Ammon's horn (tissue), 1 donor: ENCODE measurements at regions not wholly inside any gene's neighbourhood (a gene's known extent, or its start where the extent isn't known, plus 50 kb on each side); places are given as distances from the start of the nearest gene placed in this dataset.
"Not testable (repeated sequence)": the region's sequence is repeated elsewhere in the genome, so short reads cannot be mapped to it uniquely, and the experiment has no call there.

Experiments used
- DNase-seq: peaks from one replicate; pipeline ENCODE4 v3.0.0-alpha.2; 2016; ENCODE audit warnings: low spot score

GRCh38 chr2:147017951-147018645 is 826.7 kb upstream of the ACVR2A start:
- DNase-seq: no peak

- no peak for DNase-seq
Observed at GRCh38 chr2:147016181-147016580, 828.6 kb upstream of the ACVR2A start.

- DNase-seq: no peak
Observed at GRCh38 chr2:147015591-147015990, 829.2 kb upstream of the ACVR2A start.

DNA sequence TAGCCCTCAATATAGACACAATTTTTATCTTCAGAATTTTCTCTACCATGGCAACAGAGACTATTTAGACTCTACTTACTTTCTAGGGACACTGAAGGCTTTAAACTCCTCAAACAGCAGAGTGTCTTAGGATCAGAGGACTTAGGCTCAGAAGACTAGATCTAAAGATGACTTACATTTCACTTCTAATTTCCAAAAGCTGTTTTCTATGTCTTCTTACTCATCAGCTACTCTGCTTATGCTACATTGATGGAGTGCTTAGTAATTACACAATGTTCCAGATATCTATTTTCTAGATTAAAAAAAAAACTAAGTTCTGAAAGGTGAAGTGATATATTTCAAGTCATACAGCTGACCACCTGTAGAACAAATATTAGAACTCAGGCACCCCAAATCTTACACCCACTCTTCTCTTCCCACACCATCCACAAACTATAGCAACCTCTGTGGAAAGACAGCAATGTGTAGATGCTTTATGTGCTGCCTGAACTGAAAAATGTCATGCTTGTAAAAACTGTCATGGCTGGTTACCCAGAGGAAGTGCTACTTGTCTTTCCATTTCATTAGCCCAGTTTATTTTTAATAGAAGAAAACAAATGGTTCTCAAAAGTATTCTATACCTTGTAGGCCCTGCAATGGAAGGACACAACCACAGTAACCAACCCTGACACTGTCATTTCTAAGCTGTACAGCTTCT is 831.0 kb upstream of the ACVR2A start:
- no peak for DNase-seq

- DNase-seq: no peak
Observed at GRCh38 chr2:147008481-147008880, 836.3 kb upstream of the ACVR2A start.

DNA sequence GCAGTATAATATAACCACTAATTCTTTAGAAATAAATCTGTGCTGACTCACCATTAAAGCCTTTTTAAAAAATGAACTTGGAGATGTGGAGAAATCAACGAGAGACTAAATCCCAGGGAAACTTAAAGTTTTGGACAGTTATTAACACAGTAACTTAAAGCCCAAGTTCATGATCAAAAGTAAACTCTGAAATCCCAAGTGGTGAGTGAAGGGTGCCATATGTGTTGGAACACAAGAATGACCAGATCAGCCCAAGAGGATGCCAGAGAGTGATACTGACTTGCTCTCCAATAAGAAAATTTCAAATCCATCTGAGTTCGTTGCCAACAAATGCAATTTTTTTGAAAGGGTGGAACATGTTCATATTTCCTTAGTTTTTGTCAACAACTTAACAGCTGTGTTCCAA is 838.1 kb upstream of the ACVR2A start:
- no peak for DNase-seq

GRCh38 chr2:147003081-147003480 is 841.7 kb upstream of the ACVR2A start:
- no peak for DNase-seq

DNA sequence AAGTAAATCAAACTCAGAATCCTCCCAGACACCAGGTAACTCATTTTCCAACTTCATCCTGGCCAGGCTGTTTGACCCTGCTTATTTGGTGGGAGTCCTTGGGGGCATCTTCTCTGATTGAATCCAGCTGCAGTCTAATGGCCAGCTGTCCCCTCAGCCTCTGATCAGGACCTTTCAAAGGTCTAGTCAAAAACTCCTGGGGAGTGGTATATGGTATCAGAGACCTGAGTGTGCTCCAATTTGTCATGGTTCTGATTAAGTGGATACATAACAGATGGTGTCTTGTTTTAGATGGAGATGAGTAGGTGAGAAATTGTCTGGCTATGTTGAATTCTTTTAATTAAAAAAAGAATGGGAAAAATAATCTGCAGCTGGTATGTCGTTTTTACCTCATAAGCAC is 842.6 kb upstream of the ACVR2A start:
- DNase-seq: no peak

DNA sequence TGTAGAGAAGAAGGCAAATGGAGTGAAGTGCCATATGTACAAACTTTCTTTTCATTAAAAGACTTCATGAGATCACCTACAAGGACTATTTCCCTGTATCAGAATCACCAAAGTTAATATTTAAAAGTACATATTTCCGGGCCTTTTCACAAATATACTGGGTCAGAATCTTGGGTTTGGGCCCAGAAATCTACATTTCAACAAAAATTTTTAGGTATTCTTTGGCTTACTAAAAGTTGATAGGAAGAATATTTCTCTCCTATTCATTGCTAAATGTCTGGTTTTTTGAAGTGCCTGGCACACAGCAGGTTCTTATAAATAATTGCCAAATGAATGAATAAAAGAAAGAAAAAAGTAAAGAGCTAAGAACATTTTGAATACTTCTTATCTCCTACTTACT is 843.8 kb upstream of the ACVR2A start:
- DNase-seq: no peak

DNA sequence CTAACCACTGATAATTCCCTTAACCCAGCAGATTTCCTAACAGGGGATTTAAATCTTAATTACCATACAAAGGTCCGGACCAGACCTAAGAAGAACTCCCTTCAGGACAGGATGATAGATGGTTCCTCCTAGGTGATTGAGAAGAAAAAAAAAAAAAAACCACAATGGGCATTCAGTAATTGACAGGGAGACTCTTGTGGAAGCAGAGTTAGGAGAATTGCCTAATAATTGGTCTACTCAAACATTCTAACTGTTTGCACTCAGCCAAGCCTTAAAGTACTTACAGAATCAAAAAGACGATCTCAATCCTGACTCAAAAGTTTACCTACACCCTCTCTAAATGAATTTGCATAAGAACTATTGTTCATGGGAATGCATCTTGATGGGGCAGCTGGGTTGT is 844.7 kb upstream of the ACVR2A start:
- not testable (repeated sequence) for DNase-seq

DNA sequence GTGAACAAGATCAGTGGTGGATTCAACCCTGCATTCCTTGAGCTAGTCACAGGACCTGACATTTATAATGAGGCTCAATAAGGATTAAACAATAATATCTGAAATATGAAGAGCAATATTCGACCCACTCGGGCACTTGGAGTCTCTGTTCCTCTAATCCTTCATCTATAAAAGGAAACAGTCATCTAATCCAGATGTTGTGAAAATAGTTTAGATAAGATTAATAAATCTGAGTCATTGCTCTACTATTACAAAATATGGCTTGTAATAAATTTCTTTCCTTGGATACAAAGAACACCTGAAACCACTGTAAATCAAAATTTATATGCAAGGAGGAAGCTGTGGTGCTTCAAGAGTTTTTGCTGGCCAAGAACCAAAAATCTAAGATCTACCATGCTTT is 846.9 kb upstream of the ACVR2A start:
- DNase-seq: no peak

DNA sequence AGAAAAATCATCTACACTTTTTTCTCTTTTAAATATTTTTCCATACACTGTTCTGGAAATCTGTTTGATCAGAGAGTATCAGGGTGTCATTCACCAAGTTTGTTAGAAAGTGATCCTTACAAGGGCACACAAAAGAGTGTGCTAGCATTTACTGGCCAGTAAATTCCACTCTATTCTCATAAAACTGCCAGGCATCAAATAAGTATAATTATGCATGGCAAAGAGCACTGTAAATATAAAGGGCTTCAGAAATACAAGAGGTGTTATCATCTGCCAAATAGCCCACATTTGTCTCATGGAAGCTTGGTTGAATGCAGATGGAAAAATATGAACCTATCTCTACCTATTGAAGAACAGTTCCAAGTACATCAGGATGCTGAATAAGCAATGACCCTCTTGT is 847.3 kb upstream of the ACVR2A start:
- DNase-seq: no peak

GRCh38 chr2:146994246-146994645 is 850.6 kb upstream of the ACVR2A start:
- no peak for DNase-seq

DNA sequence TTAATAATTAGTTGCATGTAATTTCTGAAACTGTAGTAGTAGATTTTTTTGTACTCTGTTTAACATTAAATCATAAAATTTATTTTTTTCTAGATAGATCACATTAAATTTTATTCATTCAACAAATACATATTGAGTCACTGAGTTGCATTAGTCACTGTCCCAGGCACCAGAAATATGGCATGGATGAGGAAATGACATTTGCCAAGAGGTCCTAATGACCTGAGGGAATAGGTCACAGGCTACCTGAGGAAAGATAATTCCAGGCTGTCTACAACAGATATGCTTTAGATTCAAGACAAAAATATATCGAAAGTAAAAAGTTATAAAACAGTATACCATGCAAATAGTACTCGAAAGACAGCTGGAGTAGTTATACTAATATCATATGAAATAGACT is 852.4 kb upstream of the ACVR2A start:
- DNase-seq: no peak

GRCh38 chr2:146992057-146992456 is 852.8 kb upstream of the ACVR2A start:
- no peak for DNase-seq

- DNase-seq: no peak
Observed at GRCh38 chr2:146990311-146991054, 854.3 kb upstream of the ACVR2A start.

DNA sequence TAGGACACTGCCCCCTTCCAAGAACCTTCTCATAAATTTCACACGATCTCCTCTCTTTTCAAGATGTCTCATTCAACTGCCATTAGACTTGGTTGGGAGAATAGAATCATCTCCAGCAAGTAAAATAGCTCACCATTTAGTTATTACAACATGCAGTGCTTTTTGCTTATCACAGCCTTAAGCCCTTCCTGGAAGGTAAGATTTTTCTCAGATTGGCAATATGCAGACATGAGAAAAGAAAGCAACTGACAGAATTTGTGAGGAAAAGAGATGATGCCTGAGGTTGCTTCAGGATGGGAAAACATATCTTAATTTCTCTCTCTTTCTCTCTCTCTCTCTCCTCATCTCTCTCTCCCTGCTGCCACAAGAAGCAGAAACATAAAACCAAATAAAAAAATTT is 855.1 kb upstream of the ACVR2A start:
- no peak for DNase-seq

- DNase-seq: no peak
Observed at GRCh38 chr2:146987996-146988395, 856.8 kb upstream of the ACVR2A start.

- no peak for DNase-seq
Observed at GRCh38 chr2:146986161-146986560, 858.7 kb upstream of the ACVR2A start.

DNA sequence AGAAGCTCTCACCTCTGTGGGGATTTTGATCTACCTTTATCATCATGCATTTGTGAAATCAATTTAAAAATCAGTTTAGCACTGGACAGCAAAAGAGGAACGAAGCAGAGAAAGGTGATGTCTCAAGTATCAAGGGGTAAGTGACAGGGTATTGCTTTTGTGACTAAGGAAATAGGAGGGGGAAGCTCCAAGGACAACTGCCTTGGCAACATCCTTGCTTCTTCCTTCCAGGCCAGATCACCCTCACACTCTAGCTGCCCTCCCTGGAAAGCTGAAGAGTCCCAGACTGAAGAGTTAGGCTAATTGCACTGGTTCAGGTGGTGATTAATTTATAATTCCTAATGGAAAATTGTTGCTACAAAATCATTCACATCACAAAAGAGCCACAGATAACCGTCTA is 859.1 kb upstream of the ACVR2A start:
- DNase-seq: no peak

DNA sequence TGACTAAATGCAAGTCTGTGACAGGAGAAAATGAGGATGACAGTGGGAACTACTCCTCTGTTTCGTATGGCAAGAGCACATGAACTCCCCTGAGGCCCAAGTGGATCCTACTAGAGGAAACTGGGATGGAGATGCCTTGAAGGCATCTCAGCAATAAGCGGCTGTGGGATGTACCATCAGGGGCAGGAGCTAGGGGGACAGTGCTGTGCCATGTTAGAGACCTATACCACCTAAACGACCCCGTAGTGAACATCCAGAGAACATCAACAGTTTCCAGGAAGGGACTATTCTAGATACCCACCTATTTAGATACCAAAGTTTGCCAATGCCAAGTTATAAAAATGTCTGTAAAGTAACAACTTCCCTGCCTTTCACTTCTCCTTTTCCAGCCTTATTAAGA is 860.8 kb upstream of the ACVR2A start:
- DNase-seq: no peak

- DNase-seq: no peak
Observed at GRCh38 chr2:146982393-146982846, 862.4 kb upstream of the ACVR2A start.

- no peak for DNase-seq
Observed at GRCh38 chr2:146981921-146982320, 862.9 kb upstream of the ACVR2A start.
